ENCODE measurements at regions not wholly inside any gene's neighbourhood (a gene's known extent, or its start where the extent isn't known, plus 50 kb on each side); places are given as distances from the start of the nearest gene placed in this dataset.

GRCh38 chr1:61627365-61627764, 97.6 kb downstream of the TM2D1 start:
- TF ChIP-seq CTCF (IDR thresholded peaks at IDR 0.05; ENCODE audit: low read depth, low read length), result no peak
- no peak for DNase-seq (ENCODE audit: low read depth in 1 of 2, low spot score in 1 of 2)
- no peaks in the 10 kb centered on the region for H3K9me3 ChIP-seq (ENCODE audit: low read depth)
- H3K36me3 ChIP-seq, result no peaks in the 10 kb centered on the region
- no peaks in the 10 kb centered on the region for H3K27me3 ChIP-seq
- no peaks in the 10 kb centered on the region for H3K4me1 ChIP-seq (ENCODE audit: low read depth)
- H3K27ac ChIP-seq, result no peak overlapping the region
- H3K4me3 ChIP-seq, result no peak overlapping the region

DNA sequence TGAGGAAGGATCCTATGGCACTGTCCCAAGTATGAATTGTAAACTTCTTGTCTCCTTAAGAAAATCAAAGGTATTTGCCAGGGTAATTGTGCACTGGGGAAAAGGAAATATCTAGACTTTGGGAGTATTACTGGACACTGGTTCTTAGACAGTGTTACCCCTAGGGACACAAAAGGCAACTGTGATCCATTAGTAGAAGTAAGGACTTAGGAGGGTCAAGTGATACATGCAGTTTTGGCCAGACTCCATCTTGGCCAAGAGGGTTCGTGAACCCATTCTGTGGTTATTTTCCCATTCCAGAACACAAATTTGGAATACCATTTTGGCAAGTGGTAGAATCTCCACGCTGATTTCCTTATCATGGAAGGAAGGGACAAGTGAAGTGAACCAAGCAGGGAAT, 98.1 kb downstream of the TM2D1 start:
- peak in 1 of 2 donors; percentile 63 for DNase-seq (ENCODE audit: low read depth in 1 of 2, low spot score in 1 of 2)
- TF ChIP-seq CTCF (IDR thresholded peaks at IDR 0.05; ENCODE audit: low read depth, low read length), result no peak
- H3K27me3 ChIP-seq, result no peaks in the 10 kb centered on the region

DNA sequence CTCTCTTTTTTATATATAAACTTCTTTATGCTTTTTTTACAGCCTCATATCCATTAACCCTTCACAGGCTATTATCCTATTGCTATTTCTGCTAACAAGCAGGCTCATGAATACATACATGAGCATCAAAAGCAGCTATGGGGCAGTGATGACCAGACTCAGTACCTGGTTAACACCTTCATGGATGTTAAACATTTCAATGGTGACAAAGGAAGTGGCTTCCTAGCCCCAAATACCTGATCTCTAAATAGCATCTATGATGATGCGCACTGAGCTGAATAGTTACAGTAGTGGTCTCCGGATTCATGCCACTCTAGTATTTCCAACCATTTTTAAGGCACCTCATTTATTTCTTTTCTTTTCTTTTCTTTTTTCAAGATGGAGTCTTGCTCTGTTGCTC, 101.1 kb downstream of the TM2D1 start:
- no peak for TF ChIP-seq CTCF (IDR thresholded peaks at IDR 0.05; ENCODE audit: low read depth, low read length)

More for the DNA sequence above, 98.1 kb downstream of the TM2D1 start:
- Histone ChIP-seq H3K27ac (no peak overlapping the region), H3K4me3 (no peak overlapping the region), H3K9me3 (ENCODE audit: low read depth) (no peaks in the 10 kb centered on the region), H3K4me1 (ENCODE audit: low read depth) (no peaks in the 10 kb centered on the region), H3K36me3 (no peaks in the 10 kb centered on the region)

DNA sequence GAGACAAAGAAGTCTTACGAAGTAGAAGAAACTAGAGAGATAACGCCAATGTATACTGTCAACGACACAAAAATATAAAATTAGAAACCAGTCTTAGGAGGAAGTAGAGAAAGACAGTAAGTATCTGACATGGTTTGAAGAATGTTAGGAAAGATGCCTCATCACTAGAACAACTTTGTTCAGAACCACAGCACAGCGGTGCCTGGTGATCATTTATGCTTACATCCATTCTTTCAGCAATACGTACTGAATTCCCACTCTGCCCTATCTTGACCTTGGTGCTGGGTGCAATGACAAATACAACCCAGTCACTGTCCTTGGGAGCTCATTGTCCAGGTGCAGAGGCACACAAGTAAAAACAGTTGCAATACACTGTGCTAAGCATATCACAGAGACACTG, 104.4 kb downstream of the TM2D1 start:
- no peaks in the 10 kb centered on the region for H3K9me3 ChIP-seq (ENCODE audit: low read depth)
- no peak for DNase-seq (ENCODE audit: low read depth in 1 of 2, low spot score in 1 of 2)
- H3K4me3 ChIP-seq, result no peak overlapping the region
- TF ChIP-seq CTCF (IDR thresholded peaks at IDR 0.05; ENCODE audit: low read depth, low read length), result no peak
- no peaks in the 10 kb centered on the region for H3K36me3 ChIP-seq
- peaks cover 2% of the 10 kb centered on the region for H3K4me1 ChIP-seq (ENCODE audit: low read depth)
- no peaks in the 10 kb centered on the region for H3K27me3 ChIP-seq
- no peak overlapping the region for H3K27ac ChIP-seq

More for the DNA sequence above, 101.1 kb downstream of the TM2D1 start:
- Histone ChIP-seq H3K27ac (no peak overlapping the region), H3K36me3 (no peaks in the 10 kb centered on the region), H3K4me3 (no peak overlapping the region), H3K9me3 (ENCODE audit: low read depth) (no peaks in the 10 kb centered on the region), H3K4me1 (ENCODE audit: low read depth) (peaks cover 2% of the 10 kb centered on the region), H3K27me3 (no peaks in the 10 kb centered on the region)
- no peak for DNase-seq (ENCODE audit: low read depth in 1 of 2, low spot score in 1 of 2)

DNA sequence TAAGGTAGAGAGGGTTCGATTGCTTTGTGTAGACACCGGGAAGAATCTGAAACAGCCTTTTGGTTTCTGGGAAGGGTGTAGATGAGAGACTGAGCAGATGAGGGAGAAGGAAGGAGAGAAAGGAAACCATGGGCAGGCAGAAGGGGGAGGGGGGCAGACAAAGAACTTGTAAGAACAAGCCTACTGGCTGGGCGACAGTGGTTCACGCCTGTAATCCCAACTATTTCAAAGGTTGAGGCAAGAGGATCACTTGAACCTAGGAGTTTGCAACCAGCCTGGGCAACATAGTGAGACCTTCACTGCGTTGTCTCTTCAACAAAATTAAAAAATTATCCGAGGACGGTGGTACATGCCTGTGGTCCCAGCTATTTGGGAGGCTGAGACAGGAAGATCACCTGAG, 106.2 kb downstream of the TM2D1 start:
- H3K27ac ChIP-seq, result no peak overlapping the region
- no peak overlapping the region for H3K4me3 ChIP-seq
- H3K27me3 ChIP-seq, result no peaks in the 10 kb centered on the region
- H3K36me3 ChIP-seq, result no peaks in the 10 kb centered on the region
- peaks cover 2% of the 10 kb centered on the region for H3K4me1 ChIP-seq (ENCODE audit: low read depth)
- no peak for TF ChIP-seq CTCF (IDR thresholded peaks at IDR 0.05; ENCODE audit: low read depth, low read length)
- no peak for DNase-seq (ENCODE audit: low read depth in 1 of 2, low spot score in 1 of 2)
- no peaks in the 10 kb centered on the region for H3K9me3 ChIP-seq (ENCODE audit: low read depth)

DNA sequence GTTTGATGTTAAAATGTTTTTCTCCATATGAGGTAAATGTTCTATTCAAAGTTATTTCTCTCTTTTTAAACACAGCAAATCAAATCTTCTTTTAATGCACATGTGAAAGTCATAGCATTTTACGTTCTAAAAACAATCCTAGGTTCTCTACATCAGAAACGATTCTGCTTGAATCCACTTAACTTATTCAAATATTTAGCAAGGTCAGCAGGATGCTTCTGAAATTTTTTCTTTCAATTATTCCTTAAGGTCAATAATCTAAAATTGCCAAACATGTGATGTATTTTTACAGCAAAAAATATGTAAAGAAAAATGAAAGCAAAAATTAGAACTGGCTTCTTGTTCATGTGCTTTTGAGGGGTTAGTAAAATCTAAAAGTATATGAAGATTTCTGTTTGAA, 106.7 kb downstream of the TM2D1 start:
- H3K4me3 ChIP-seq, result no peak overlapping the region
- TF ChIP-seq CTCF (IDR thresholded peaks at IDR 0.05; ENCODE audit: low read depth, low read length), result no peak
- no peak for DNase-seq (ENCODE audit: low read depth in 1 of 2, low spot score in 1 of 2)
- peaks cover 2% of the 10 kb centered on the region for H3K4me1 ChIP-seq (ENCODE audit: low read depth)
- no peaks in the 10 kb centered on the region for H3K36me3 ChIP-seq
- H3K27me3 ChIP-seq, result no peaks in the 10 kb centered on the region
- no peak overlapping the region for H3K27ac ChIP-seq
- H3K9me3 ChIP-seq (ENCODE audit: low read depth), result no peaks in the 10 kb centered on the region

Measured in cardiac muscle cell (in vitro differentiated cells and primary cell).